ENCODE measurements at regions not wholly inside any gene's neighbourhood (a gene's known extent, or its start where the extent isn't known, plus 50 kb on each side); places are given as distances from the start of the nearest gene placed in this dataset.
"Not testable (repeated sequence)": the region's sequence is repeated elsewhere in the genome, so short reads cannot be mapped to it uniquely, and the experiment has no call there.

DNA sequence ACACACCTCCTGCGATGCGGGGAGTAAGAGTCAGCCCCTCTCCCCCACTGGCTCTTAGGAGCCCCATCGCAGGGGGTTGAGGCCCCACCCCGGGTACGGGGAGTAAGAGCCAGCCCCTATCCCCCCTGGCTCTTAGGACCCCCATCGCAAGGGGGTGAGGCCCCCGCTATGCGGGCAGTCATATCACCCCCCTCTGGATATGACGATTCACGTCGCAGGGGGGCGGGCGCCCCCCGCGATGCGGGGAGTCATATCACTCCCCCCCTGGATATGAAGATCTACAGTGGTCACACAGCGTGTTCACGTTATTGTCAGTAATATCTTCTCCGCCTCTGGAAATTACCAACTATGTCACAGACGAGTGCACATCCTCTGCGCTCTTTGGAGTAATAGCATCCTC, 61.1 kb downstream of the DEFB131A start:
- POLR2A ChIA-PET (ENCODE audit: low non-redundant PET): not testable (repeated sequence)

DNA sequence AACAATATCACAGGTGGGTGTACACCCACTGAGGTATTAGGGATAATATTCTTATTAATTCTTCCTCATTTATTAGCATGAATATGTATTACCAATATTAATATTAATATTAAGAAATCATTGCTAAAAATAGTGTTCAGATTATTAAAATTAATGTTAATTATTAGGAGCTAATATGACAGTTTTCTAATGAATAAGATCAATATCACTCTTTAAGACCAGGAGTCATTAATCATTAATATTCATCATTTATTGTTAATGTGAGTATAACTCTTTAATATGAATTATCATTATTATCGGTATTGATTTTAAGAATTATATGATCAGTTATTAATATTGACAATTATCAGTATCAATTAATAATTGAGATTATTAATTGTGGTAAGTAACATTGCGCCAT, 62.5 kb downstream of the DEFB131A start:
- H3K4me1 ChIP-seq (ENCODE audit: insufficient read depth, low read length, poor library complexity, severe bottlenecking); H3K4me3 ChIP-seq (ENCODE audit: low read depth, low read length, poor library complexity, severe bottlenecking); BruUV-seq (replicated peaks); DNase-seq (ENCODE audit: low spot score); H3K27ac ChIP-seq (ENCODE audit: low read depth, low read length, poor library complexity, severe bottlenecking); H3K27me3 ChIP-seq (replicated peaks; ENCODE audit: insufficient read depth, low read depth, low read length, poor library complexity); intact Hi-C loops (cut with micrococcal nuclease; ENCODE audit: unreplicated experiment); H3K36me3 ChIP-seq (ENCODE audit: insufficient read depth, low read length, poor library complexity, severe bottlenecking); CTCF ChIA-PET; H3K9me3 ChIP-seq (ENCODE audit: low read depth, low read length, poor library complexity, severe bottlenecking); POLR2A ChIA-PET (ENCODE audit: low non-redundant PET): not testable (repeated sequence)

More for the DNA sequence above, 61.1 kb downstream of the DEFB131A start:
- H3K36me3 ChIP-seq (ENCODE audit: insufficient read depth, low read length, poor library complexity, severe bottlenecking); H3K4me3 ChIP-seq (ENCODE audit: low read depth, low read length, poor library complexity, severe bottlenecking); DNase-seq (ENCODE audit: low spot score); H3K27me3 ChIP-seq (replicated peaks; ENCODE audit: insufficient read depth, low read depth, low read length, poor library complexity); CTCF ChIA-PET; H3K4me1 ChIP-seq (ENCODE audit: insufficient read depth, low read length, poor library complexity, severe bottlenecking); BruUV-seq (replicated peaks); H3K9me3 ChIP-seq (ENCODE audit: low read depth, low read length, poor library complexity, severe bottlenecking); H3K27ac ChIP-seq (ENCODE audit: low read depth, low read length, poor library complexity, severe bottlenecking); intact Hi-C loops (cut with micrococcal nuclease; ENCODE audit: unreplicated experiment): not testable (repeated sequence)

DNA sequence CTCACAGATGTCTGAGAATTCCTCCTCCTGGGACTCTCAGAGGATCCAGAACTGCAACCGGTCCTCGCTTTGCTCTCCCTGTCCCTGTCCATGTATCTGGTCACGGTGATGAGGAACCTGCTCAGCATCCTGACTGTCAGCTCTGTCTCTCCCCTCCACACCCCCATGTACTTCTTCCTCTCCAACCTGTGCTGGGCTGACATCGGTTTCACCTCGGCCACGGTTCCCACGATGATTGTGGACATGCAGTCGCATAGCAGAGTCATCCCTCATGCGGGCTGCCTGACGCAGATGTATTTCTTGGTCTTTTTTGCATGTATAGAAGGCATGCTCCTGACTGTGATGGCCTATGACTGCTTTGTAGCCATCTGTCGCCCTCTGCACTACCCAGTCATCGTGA, 68.7 kb downstream of the DEFB131A start:
- CTCF ChIA-PET; BruUV-seq (replicated peaks); DNase-seq (ENCODE audit: low spot score); H3K4me3 ChIP-seq (ENCODE audit: low read depth, low read length, poor library complexity, severe bottlenecking); H3K4me1 ChIP-seq (ENCODE audit: insufficient read depth, low read length, poor library complexity, severe bottlenecking); H3K27me3 ChIP-seq (replicated peaks; ENCODE audit: insufficient read depth, low read depth, low read length, poor library complexity); POLR2A ChIA-PET (ENCODE audit: low non-redundant PET); H3K36me3 ChIP-seq (ENCODE audit: insufficient read depth, low read length, poor library complexity, severe bottlenecking); H3K9me3 ChIP-seq (ENCODE audit: low read depth, low read length, poor library complexity, severe bottlenecking); H3K27ac ChIP-seq (ENCODE audit: low read depth, low read length, poor library complexity, severe bottlenecking); intact Hi-C loops (cut with micrococcal nuclease; ENCODE audit: unreplicated experiment): not testable (repeated sequence)

DNA sequence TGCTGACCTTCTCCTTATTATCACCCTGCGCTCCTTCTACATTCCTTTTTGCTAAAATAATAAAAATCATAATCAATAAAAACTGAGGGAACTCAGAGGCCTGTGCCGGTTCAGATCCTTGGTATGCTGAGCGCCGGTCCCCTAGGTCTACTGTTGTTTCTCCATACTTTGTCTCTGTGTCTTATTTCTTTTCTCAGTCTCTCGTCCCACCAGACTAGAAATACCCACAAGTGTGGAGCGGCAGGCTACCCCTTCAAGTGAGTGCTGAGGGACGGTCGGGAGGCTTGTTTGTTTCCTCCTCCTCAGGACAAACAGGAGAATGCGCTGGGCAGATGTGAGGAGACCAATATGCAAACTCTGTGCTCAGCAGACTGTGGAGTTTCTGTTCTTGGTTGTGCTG, 75.4 kb downstream of the DEFB131A start:
- H3K27me3 ChIP-seq (replicated peaks; ENCODE audit: insufficient read depth, low read depth, low read length, poor library complexity); H3K4me1 ChIP-seq (ENCODE audit: insufficient read depth, low read length, poor library complexity, severe bottlenecking); H3K36me3 ChIP-seq (ENCODE audit: insufficient read depth, low read length, poor library complexity, severe bottlenecking); POLR2A ChIA-PET (ENCODE audit: low non-redundant PET); H3K27ac ChIP-seq (ENCODE audit: low read depth, low read length, poor library complexity, severe bottlenecking); CTCF ChIA-PET; DNase-seq (ENCODE audit: low spot score); BruUV-seq (replicated peaks); H3K9me3 ChIP-seq (ENCODE audit: low read depth, low read length, poor library complexity, severe bottlenecking); intact Hi-C loops (cut with micrococcal nuclease; ENCODE audit: unreplicated experiment); H3K4me3 ChIP-seq (ENCODE audit: low read depth, low read length, poor library complexity, severe bottlenecking): not testable (repeated sequence)

DNA sequence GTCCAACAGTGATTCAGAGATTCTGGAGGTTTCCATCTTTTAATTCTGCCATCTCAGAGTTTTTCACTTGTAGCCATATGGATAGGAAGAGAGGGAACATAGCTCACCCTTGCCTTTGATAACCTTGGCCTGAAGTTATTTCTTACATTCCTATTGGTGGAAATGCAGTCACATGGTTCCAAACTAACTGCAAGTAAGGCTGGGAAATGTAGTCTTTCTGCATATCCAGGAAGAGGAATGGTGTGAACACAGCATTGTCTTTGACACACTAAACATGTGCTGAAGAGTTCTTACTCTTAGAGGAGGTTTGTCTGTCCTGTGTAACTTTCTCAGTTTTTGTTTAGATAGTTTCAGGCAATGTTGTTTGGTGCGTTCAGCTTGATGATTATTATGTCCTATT, 78.7 kb downstream of the DEFB131A start:
- CTCF ChIA-PET: interaction anchor here (0.6 kb wide), 1 partner anchor 28 kb away, joined by 3 read pairs; no protein-coding TSS in a partner anchor

DNA sequence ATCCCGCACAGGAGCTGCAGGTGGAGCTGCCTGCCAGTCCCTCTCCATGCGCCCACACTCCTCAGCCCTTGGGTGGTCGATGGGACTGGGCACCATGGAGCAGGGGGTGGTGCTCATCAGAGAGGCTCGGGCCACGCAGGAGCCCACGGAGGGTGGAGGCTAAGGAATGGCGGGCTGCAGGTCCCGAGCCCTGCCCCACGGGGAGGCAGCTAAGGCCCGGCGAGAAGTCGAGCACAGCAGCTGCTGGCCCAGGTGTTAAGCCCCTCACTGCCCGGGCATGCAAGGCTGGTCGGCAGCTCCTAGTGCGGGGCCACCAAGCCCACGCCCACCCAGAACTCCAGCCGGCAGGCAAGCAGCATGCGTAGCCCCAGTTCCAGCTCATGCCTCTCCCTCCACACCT, 80.2 kb downstream of the DEFB131A start:
- H3K9me3 ChIP-seq (ENCODE audit: low read depth, low read length, poor library complexity, severe bottlenecking); DNase-seq (ENCODE audit: low spot score); H3K4me3 ChIP-seq (ENCODE audit: low read depth, low read length, poor library complexity, severe bottlenecking); POLR2A ChIA-PET (ENCODE audit: low non-redundant PET); H3K27ac ChIP-seq (ENCODE audit: low read depth, low read length, poor library complexity, severe bottlenecking); H3K36me3 ChIP-seq (ENCODE audit: insufficient read depth, low read length, poor library complexity, severe bottlenecking); BruUV-seq (replicated peaks); CTCF ChIA-PET; H3K4me1 ChIP-seq (ENCODE audit: insufficient read depth, low read length, poor library complexity, severe bottlenecking); H3K27me3 ChIP-seq (replicated peaks; ENCODE audit: insufficient read depth, low read depth, low read length, poor library complexity); intact Hi-C loops (cut with micrococcal nuclease; ENCODE audit: unreplicated experiment): not testable (repeated sequence)

More for the DNA sequence above, 78.7 kb downstream of the DEFB131A start:
- POLR2A ChIA-PET (ENCODE audit: low non-redundant PET); H3K27me3 ChIP-seq (replicated peaks; ENCODE audit: insufficient read depth, low read depth, low read length, poor library complexity); H3K4me1 ChIP-seq (ENCODE audit: insufficient read depth, low read length, poor library complexity, severe bottlenecking); DNase-seq (ENCODE audit: low spot score); BruUV-seq (replicated peaks); intact Hi-C loops (cut with micrococcal nuclease; ENCODE audit: unreplicated experiment); H3K36me3 ChIP-seq (ENCODE audit: insufficient read depth, low read length, poor library complexity, severe bottlenecking); H3K4me3 ChIP-seq (ENCODE audit: low read depth, low read length, poor library complexity, severe bottlenecking); H3K27ac ChIP-seq (ENCODE audit: low read depth, low read length, poor library complexity, severe bottlenecking); H3K9me3 ChIP-seq (ENCODE audit: low read depth, low read length, poor library complexity, severe bottlenecking): not testable (repeated sequence)

DNA sequence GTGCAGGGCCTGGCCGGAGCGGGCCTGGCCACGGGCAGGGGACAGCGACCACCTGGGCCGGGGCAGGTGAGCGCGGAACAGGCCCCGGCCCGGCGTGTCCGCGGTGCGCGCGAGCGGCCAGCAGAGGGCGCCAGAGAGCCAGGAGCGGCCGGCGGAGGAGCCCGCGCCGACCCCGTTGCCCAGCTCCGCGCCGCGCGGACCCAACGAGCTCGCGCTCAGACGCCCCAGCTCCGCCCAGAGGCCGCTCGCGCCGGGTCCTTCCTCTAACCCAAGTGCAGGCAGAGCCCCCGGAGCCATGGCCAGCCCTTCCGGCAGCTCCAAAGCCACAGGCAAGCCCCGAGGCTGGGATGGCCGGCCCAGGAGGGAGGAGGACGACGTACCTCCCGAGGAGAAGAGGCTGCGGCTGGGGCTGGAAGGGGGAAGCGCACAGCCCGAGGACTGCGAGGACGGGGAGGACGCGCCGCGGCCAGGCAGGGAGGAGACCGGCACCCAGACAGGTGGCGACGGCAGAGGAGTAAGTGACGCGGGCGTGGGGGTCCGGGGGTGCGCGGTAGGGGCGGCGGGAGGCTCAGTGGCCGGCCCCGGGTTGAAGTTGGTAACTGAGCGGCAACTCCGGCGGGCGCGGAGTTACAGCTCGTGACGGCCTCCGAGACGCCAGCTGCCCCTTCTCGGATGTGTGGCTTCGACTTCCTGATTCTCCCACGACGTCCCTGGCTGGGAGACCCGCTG, 88.1 kb downstream of the DEFB131A start:
- H3K27me3 ChIP-seq (replicated peaks; ENCODE audit: insufficient read depth, low read depth, low read length, poor library complexity); intact Hi-C loops (cut with micrococcal nuclease; ENCODE audit: unreplicated experiment); BruUV-seq (replicated peaks); H3K9me3 ChIP-seq (ENCODE audit: low read depth, low read length, poor library complexity, severe bottlenecking); H3K27ac ChIP-seq (ENCODE audit: low read depth, low read length, poor library complexity, severe bottlenecking); POLR2A ChIA-PET (ENCODE audit: low non-redundant PET); H3K4me1 ChIP-seq (ENCODE audit: insufficient read depth, low read length, poor library complexity, severe bottlenecking); H3K36me3 ChIP-seq (ENCODE audit: insufficient read depth, low read length, poor library complexity, severe bottlenecking): not testable (repeated sequence)
- CTCF ChIA-PET: interaction anchor here (0.6 kb wide), 1 partner anchor 412 kb away, joined by 3 read pairs; no protein-coding TSS in a partner anchor
- peak overlapping the region; percentile 31 for H3K4me3 ChIP-seq (ENCODE audit: low read depth, low read length, poor library complexity, severe bottlenecking)
- DNase-seq (ENCODE audit: low spot score): peak; percentile 36

DNA sequence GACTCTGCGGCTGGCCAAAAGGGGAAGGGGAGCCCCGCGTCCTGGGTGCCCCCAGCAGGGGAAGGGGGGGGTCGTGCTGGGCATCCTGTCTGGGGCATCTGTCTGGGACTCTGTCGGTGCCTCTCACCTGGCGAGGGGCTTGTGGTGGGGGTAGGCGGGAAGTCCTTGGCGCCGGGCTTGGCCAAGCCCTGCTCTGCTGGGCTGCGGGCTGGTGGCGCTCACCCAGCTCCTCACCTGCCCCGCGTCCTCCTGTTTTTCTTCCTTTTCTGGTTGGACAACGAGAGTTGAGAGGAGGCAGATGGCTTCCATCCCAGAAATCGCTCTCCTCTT, 88.6 kb downstream of the DEFB131A start:
- CTCF ChIA-PET; H3K4me3 ChIP-seq (ENCODE audit: low read depth, low read length, poor library complexity, severe bottlenecking): not testable (repeated sequence)

More for the DNA sequence above, 88.6 kb downstream of the DEFB131A start:
- intact Hi-C loops (cut with micrococcal nuclease; ENCODE audit: unreplicated experiment); H3K9me3 ChIP-seq (ENCODE audit: low read depth, low read length, poor library complexity, severe bottlenecking); BruUV-seq (replicated peaks); POLR2A ChIA-PET (ENCODE audit: low non-redundant PET); H3K36me3 ChIP-seq (ENCODE audit: insufficient read depth, low read length, poor library complexity, severe bottlenecking); H3K4me1 ChIP-seq (ENCODE audit: insufficient read depth, low read length, poor library complexity, severe bottlenecking); H3K27me3 ChIP-seq (replicated peaks; ENCODE audit: insufficient read depth, low read depth, low read length, poor library complexity); DNase-seq (ENCODE audit: low spot score); H3K27ac ChIP-seq (ENCODE audit: low read depth, low read length, poor library complexity, severe bottlenecking): not testable (repeated sequence)

Data from A673 (cell line).